Activated CD4-positive, alpha-beta memory T cell treated with anti-CD3 and anti-CD28 coated beads for 36 hours (primary cell): ENCODE measurements at regions not wholly inside any gene's neighbourhood (a gene's known extent, or its start where the extent isn't known, plus 50 kb on each side); places are given as distances from the start of the nearest gene placed in this dataset.

Experiments used
- CTCF ChIA-PET: fragments of 350-600 bp; sonication (Branson Sonifier 250); formaldehyde crosslinking; loops from one replicate; lab custom pipeline; 2021; ENCODE audit warnings: antibody characterized with exemption, inconsistent platforms; lab: Charles Lee
- POLR2A ChIA-PET: fragments of 350-600 bp; sonication (Branson Sonifier 250); formaldehyde crosslinking; loops from one replicate; lab custom pipeline; 2021; ENCODE audit warnings: antibody characterized with exemption; lab: Charles Lee
- DNase-seq: peaks from one replicate; pipeline ENCODE4 v3.0.0-alpha.2; 2020
- H3K27ac Mint-ChIP-seq: one replicate; pipeline ENCODE4 v1.8.0; 2021; ENCODE audit warnings: mixed read lengths
- H3K27me3 Mint-ChIP-seq: one replicate; pipeline ENCODE4 v1.8.0; 2021; ENCODE audit warnings: mixed read lengths
- H3K36me3 Mint-ChIP-seq: one replicate; pipeline ENCODE4 v1.8.0; 2021; ENCODE audit warnings: mixed read lengths
- H3K4me1 Mint-ChIP-seq: one replicate; pipeline ENCODE4 v1.8.0; 2021; ENCODE audit warnings: low read depth, mixed read lengths
- H3K4me3 Mint-ChIP-seq: one replicate; pipeline ENCODE4 v1.8.0; 2021; ENCODE audit warnings: mild to moderate bottlenecking, mixed read lengths
- H3K9me3 Mint-ChIP-seq: one replicate; pipeline ENCODE4 v1.8.0; 2021; ENCODE audit warnings: mixed read lengths
- intact Hi-C: fragments of 100-400 bp; cut with micrococcal nuclease; formaldehyde crosslinking; loops from one replicate; pipeline ENCODE4 v1.15.1; 2023

DNA sequence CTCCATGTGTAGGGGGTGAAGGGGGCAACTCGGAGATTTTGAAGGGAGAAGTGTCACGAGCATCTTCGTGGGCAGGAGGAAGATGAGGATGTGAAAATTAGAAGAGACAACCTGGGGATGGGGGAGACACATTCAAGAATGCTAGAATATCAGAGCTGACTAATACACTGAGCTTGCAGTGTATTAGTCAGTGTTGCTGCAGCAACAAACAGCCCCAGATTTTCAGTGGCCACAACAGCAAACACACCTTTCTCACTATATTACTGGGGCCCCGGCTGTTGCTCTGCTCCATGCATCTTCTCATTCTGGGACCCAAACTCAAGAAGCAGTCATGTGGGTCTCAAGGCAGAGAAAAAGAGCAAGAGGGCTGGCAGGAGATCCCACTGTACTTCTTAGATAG is 74.8 kb upstream of the SIM2 start:
- Mint-ChIP-seq H3K36me3 (no peaks in the 10 kb centered on the region), H3K4me3 (no peak overlapping the region), H3K9me3 (peaks cover 19% of the 10 kb centered on the region), H3K27ac (no peak overlapping the region), H3K27me3 (peaks cover 1% of the 10 kb centered on the region), H3K4me1 (no peaks in the 10 kb centered on the region)
- CTCF ChIA-PET = no interaction called here
- intact Hi-C loops = no loop called here
- no peak for DNase-seq
- POLR2A ChIA-PET = interaction anchor here (0.5 kb wide), 1 partner anchor 95 kb away, joined by 3 read pairs; no protein-coding TSS in a partner anchor

DNA sequence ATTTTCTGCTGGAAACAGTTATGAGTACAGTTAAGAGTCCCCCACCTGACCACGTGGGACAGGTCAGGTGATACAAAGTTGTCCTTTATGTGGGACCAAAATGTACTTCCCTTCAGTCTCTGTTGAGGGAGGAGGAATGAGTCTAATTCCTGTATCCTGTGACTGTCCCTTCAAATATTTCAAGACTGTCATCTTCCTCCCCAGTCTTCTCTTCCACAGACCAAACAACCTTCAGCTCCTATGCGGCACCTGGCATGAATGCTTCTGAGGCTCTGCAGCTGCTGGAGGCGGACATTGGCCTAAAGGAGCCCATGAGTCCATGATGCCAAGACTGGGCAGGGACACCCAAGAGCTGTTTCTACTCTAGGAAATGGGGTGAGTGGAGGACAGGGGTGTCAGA is 72.1 kb upstream of the SIM2 start:
- POLR2A ChIA-PET = no interaction called here
- Mint-ChIP-seq H3K4me1 (no peaks in the 10 kb centered on the region), H3K9me3 (peaks cover 8% of the 10 kb centered on the region), H3K27me3 (peaks cover 5% of the 10 kb centered on the region), H3K4me3 (no peak overlapping the region), H3K27ac (no peak overlapping the region), H3K36me3 (no peaks in the 10 kb centered on the region)
- DNase-seq = no peak
- CTCF ChIA-PET = interaction anchor here (0.6 kb wide), 1 partner anchor 252 kb away, joined by 3 read pairs; no protein-coding TSS in a partner anchor
- intact Hi-C loops = no loop called here

DNA sequence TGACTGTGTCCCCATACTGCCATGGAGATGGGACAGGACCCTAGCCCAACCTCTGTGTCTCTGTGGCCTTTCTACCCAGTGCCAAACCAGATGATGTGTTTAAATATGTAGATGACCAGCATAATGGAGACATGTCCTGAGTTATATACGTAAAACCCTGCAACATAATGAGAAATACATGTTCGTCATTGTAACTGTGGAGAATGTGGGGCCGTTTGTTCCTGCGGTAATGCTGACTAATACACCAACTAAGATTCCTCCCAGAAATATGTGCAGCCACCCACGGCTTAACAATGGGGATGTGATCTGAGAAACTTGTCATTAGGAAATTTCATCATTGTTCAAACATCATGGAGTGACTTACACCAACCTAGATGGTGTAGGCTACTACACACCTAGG is 71.7 kb upstream of the SIM2 start:
- H3K27me3 Mint-ChIP-seq = peaks cover 5% of the 10 kb centered on the region
- intact Hi-C loops = no loop called here
- POLR2A ChIA-PET = no interaction called here
- H3K9me3 Mint-ChIP-seq = peaks cover 8% of the 10 kb centered on the region
- no peak overlapping the region for H3K4me3 Mint-ChIP-seq
- no peaks in the 10 kb centered on the region for H3K36me3 Mint-ChIP-seq
- H3K27ac Mint-ChIP-seq = no peak overlapping the region
- CTCF ChIA-PET = interaction anchor here (0.6 kb wide), 1 partner anchor 252 kb away, joined by 3 read pairs; no protein-coding TSS in a partner anchor
- no peaks in the 10 kb centered on the region for H3K4me1 Mint-ChIP-seq
- no peak for DNase-seq

DNA sequence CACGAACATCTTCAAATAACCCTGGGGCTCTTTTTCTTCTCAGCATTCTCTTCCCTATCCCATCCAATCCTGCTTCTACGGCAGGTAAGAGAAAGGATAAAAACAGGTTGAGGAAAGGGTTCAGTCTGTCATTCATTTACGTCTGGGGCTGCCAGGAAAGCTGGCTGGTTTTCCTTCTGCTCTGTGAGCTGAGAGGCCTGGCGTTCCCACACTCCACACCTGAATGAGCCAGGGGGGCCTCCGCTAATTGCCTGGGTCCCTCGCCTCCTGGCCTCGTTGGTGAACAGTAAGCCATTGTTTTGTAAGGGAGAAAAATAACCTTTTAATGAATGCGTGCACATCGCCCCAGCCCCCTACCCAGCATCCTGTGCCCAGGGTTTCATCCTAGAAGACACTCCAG is 70.8 kb upstream of the SIM2 start:
- CTCF ChIA-PET = no interaction called here
- H3K4me3 Mint-ChIP-seq = no peak overlapping the region
- intact Hi-C loops = no loop called here

DNA sequence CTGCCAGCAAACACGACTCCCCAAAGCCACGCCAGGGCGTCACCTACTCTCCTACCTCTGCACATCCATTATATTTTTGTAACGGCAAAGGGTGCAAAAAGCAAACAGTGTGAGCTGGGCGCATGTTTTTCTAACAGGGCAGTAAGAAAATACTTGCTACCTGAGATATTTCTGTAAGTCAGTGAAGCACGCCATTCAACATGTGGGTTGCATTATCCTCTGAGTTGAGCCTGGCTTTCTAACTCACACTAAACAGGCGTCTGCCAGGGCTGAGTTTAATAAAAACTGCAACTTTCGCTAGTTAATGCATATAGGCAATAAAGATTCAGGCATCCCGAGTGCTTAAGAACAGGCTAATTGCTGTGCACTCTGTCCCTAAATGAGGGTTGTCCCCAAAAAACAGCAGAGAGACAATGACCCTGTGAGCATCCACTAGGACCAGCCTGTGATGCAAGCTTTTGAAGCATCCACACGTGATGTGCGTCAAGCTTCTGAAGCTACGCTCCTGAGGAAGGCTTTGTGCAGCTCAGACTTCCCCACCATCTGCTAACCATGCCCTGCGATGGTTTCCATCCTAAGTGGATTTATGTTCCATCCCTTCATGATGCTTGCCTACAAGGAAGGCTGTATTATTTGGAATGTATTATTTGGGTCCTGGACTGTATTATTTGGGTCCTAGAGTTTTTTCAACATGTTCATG is 70.0 kb upstream of the SIM2 start:
- intact Hi-C loops = no loop called here
- Mint-ChIP-seq H3K27me3 (peaks cover 13% of the 10 kb centered on the region), H3K4me1 (no peaks in the 10 kb centered on the region), H3K9me3 (peaks cover 5% of the 10 kb centered on the region), H3K27ac (no peak overlapping the region), H3K36me3 (no peaks in the 10 kb centered on the region), H3K4me3 (no peak overlapping the region)
- CTCF ChIA-PET = no interaction called here
- POLR2A ChIA-PET = no interaction called here
- DNase-seq = no peak

More for the DNA sequence above, 70.8 kb upstream of the SIM2 start:
- no peaks in the 10 kb centered on the region for H3K36me3 Mint-ChIP-seq
- H3K27ac Mint-ChIP-seq = no peak overlapping the region
- peaks cover 6% of the 10 kb centered on the region for H3K9me3 Mint-ChIP-seq
- POLR2A ChIA-PET = no interaction called here
- no peaks in the 10 kb centered on the region for H3K4me1 Mint-ChIP-seq
- H3K27me3 Mint-ChIP-seq = peaks cover 5% of the 10 kb centered on the region
- no peak for DNase-seq

DNA sequence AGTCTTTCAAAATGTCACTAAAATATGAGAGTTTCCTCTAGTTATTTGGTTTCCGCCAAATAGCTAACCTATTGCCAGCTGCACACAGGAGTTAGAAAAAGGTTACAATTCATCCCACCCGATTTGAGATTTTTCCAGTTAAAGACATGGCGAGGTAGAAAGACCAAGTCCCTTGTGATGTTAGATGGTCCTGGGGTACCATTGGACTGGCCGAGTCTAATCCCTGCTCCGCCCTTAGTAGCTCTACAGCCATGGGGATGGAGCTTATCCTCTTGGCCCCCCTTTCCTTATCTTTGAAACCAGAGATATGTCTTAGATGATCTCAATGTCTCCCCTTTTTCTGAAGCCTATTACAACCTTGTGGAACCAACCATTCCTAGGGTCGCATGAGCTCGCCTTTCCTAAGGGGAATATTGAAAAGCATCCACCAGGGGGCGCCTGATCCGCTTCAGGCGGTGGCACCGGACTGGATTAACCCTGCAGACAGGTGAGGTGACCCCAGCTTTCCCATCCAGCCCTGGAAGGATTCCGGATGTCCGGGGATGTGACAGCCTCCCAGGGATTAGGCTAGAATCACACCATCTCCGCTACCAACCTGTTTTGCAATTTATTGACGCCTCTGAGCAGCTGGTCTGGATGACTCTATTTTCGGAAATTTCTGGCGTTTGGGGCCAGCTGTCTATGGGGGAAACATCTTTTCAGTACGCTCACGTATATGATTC is 68.3 kb upstream of the SIM2 start:
- peaks cover 13% of the 10 kb centered on the region for H3K27me3 Mint-ChIP-seq
- H3K4me1 Mint-ChIP-seq = no peaks in the 10 kb centered on the region
- H3K27ac Mint-ChIP-seq = no peak overlapping the region
- no peak overlapping the region for H3K4me3 Mint-ChIP-seq
- no peaks in the 10 kb centered on the region for H3K9me3 Mint-ChIP-seq
- peak; percentile 70 for DNase-seq
- intact Hi-C loops = loop anchor here (2.0 kb wide), 1 partner anchor 296 kb away; no protein-coding TSS in a partner anchor
- CTCF ChIA-PET = interaction anchor here (0.5 to 3.2 kb wide), 60 partner anchors 9 to 384 kb away, joined by 3 to 97 read pairs (median 4); partner anchors contain the start of gene RIPPLY3
- no peaks in the 10 kb centered on the region for H3K36me3 Mint-ChIP-seq
- POLR2A ChIA-PET = no interaction called here

DNA sequence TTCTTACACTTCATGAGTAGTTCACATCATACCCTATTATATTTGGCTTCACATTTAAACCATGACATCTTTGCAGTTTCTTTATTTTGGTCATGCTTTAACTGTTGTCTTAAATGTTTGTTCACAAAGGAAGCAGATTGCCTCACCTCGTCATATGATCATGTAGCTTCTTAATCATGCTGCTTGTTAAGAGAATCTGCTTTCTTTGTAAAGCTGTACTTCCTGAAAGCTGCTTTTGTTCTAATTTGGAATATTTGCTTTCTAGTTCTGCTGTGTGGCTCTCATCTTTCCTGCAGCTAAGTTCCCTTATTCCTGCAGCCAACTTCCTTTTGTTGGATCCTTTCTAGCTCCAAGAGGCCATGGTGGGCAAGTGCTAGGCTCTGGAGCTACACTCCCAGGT is 62.9 kb upstream of the SIM2 start:
- peaks cover 15% of the 10 kb centered on the region for H3K9me3 Mint-ChIP-seq
- POLR2A ChIA-PET = no interaction called here
- no peak overlapping the region for H3K27ac Mint-ChIP-seq
- no peak for DNase-seq
- H3K36me3 Mint-ChIP-seq = no peaks in the 10 kb centered on the region
- intact Hi-C loops = no loop called here
- peaks cover 2% of the 10 kb centered on the region for H3K4me1 Mint-ChIP-seq
- H3K27me3 Mint-ChIP-seq = peaks cover 23% of the 10 kb centered on the region
- H3K4me3 Mint-ChIP-seq = no peak overlapping the region
- CTCF ChIA-PET = no interaction called here

DNA sequence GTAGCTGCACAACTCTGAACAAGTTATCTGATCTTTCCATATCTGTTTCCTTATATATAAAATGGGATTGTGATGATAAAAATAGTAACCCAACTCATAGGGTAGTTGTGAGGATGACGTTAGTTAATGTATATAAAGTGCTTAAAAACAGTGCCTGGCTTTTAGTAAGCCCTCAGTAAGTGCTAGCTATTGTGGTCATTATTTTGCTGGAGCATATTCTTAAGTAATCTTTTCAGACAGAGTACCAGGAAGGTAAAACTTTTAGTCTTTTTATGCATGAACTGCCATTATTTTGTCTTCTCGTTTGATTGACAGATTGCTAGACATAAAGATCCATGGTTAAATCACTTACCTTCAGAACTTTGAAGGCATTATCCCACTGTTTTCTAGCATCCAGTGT is 62.5 kb upstream of the SIM2 start:
- DNase-seq = no peak
- ChIA-PET POLR2A (no interaction called here), CTCF (no interaction called here)
- Mint-ChIP-seq H3K4me1 (peaks cover 2% of the 10 kb centered on the region), H3K4me3 (no peak overlapping the region), H3K9me3 (peaks cover 15% of the 10 kb centered on the region), H3K27ac (no peak overlapping the region), H3K36me3 (no peaks in the 10 kb centered on the region), H3K27me3 (peaks cover 21% of the 10 kb centered on the region)
- intact Hi-C loops = no loop called here

DNA sequence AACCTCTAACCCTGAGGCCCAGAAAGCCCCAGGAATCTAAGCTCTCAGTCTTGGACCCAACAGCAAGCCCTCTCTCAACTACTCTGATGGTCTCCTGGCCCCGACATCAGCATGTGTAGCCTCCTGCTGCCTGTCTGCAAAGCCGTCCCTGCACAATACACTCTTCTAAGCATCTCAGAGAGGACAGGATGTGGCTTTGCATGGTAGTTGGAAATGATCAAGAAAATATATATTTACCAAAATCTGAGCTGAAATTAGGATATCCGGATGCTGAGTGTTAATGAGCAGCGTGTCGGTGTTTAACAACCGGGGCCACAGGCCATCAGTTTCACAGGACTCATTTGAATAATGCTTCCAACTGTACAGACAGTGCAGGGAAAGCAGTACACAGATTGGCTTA is 59.1 kb upstream of the SIM2 start:
- H3K36me3 Mint-ChIP-seq = no peaks in the 10 kb centered on the region
- H3K4me1 Mint-ChIP-seq = peaks cover 2% of the 10 kb centered on the region
- intact Hi-C loops = no loop called here
- no peak overlapping the region for H3K4me3 Mint-ChIP-seq
- POLR2A ChIA-PET = no interaction called here
- H3K27ac Mint-ChIP-seq = no peak overlapping the region
- DNase-seq = no peak
- peaks cover 15% of the 10 kb centered on the region for H3K9me3 Mint-ChIP-seq
- H3K27me3 Mint-ChIP-seq = peaks cover 13% of the 10 kb centered on the region
- CTCF ChIA-PET = interaction anchor here (1.5 kb wide), 1 partner anchor 9 kb away, joined by 7 read pairs; no protein-coding TSS in a partner anchor

DNA sequence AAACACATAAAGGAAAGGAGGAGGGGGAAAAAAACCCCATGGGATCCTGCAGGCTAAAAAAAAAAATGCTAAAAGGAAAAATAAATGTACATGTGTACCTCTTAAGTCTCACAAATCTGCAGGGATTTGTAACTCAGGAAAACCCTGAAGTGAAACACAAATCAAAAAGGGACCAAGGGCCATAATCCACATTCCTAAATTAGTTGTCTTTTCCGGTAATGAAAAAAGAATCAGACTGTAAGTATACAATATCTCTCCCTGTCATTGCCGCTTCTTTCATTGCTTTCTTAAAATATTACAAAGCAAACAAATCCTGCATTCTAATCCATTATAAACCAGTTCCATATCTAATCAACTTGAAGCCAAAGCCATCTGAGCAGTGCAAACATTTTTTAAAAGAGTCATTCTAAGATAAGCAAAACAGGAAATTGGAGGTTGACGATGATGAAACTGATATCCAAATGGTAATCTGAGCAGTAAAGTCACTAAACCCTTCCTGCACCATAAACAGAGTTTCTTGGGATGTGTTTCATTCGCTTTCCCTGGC is 58.7 kb upstream of the SIM2 start:
- ChIA-PET CTCF (interaction anchor here (1.1 kb wide), 1 partner anchor 9 kb away, joined by 5 read pairs; no protein-coding TSS in a partner anchor), POLR2A (no interaction called here)
- no peak for DNase-seq
- no peak overlapping the region for H3K27ac Mint-ChIP-seq
- H3K27me3 Mint-ChIP-seq = peaks cover 13% of the 10 kb centered on the region
- H3K4me3 Mint-ChIP-seq = no peak overlapping the region
- H3K4me1 Mint-ChIP-seq = peaks cover 2% of the 10 kb centered on the region
- intact Hi-C loops = no loop called here
- no peaks in the 10 kb centered on the region for H3K36me3 Mint-ChIP-seq
- peaks cover 15% of the 10 kb centered on the region for H3K9me3 Mint-ChIP-seq

DNA sequence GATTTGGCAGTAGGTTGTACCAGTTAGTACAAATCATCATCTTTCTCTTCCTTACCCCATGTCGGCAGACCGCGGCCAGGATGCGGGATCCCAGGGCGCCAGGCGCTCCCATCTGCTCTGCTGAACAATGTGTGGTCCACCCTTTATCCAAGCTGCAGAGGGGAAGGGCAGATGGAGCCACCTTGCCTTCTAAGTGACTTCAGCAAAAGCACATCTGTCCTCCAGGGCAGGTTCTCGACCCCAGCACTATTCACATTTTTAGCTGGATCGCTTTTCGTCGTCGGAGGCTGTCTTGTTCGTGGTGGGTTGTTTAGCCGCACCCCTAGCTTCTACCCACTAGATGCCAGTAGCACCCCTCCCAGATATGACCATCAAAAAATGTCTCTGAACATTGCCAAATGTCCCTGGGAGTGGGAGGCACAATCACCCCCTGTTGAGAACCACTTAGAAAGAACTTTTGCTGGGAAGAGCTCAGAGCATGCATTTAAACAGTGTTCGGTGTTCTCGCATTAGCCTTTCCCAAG is 58.1 kb upstream of the SIM2 start:
- peaks cover 2% of the 10 kb centered on the region for H3K4me1 Mint-ChIP-seq
- DNase-seq = no peak
- H3K27me3 Mint-ChIP-seq = peaks cover 13% of the 10 kb centered on the region
- H3K9me3 Mint-ChIP-seq = peaks cover 15% of the 10 kb centered on the region
- intact Hi-C loops = no loop called here
- no peaks in the 10 kb centered on the region for H3K36me3 Mint-ChIP-seq
- ChIA-PET CTCF (interaction anchor here (1.1 kb wide), 1 partner anchor 10 kb away, joined by 5 read pairs; no protein-coding TSS in a partner anchor), POLR2A (no interaction called here)
- no peak overlapping the region for H3K4me3 Mint-ChIP-seq
- no peak overlapping the region for H3K27ac Mint-ChIP-seq

DNA sequence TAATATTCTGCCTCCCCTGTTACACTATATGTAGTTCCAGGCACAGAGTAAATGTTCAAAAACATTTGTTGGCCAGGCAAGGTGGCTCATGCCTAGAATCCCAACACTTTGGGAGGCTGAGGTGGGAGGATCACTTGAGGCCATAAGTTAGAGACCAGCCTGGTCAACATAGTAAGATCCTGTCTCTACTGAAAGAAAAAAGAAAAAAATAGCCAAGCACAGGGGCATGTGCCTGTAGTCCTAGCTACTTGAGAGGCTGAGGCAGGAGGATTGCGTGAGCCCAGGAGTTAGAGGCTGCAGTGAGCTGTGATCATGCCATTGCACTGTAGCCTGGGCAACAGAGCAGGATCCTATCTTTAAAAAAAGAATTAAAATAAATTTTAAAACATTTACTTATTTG is 57.6 kb upstream of the SIM2 start:
- no peak overlapping the region for H3K27ac Mint-ChIP-seq
- intact Hi-C loops = no loop called here
- H3K4me1 Mint-ChIP-seq = peaks cover 2% of the 10 kb centered on the region
- CTCF ChIA-PET = interaction anchor here (1.1 kb wide), 1 partner anchor 10 kb away, joined by 5 read pairs; no protein-coding TSS in a partner anchor
- no peaks in the 10 kb centered on the region for H3K36me3 Mint-ChIP-seq
- no peak overlapping the region for H3K4me3 Mint-ChIP-seq
- H3K9me3 Mint-ChIP-seq = peaks cover 11% of the 10 kb centered on the region
- POLR2A ChIA-PET = no interaction called here
- no peak for DNase-seq
- peaks cover 14% of the 10 kb centered on the region for H3K27me3 Mint-ChIP-seq
